Left ventricle myocardium inferior (tissue), 1 donor: ENCODE measurements at regions not wholly inside any gene's neighbourhood (a gene's known extent, or its start where the extent isn't known, plus 50 kb on each side); places are given as distances from the start of the nearest gene placed in this dataset.
"Not testable (repeated sequence)": the region's sequence is repeated elsewhere in the genome, so short reads cannot be mapped to it uniquely, and the experiment has no call there.

Source experiments
- DNase-seq: peaks from one replicate; pipeline ENCODE4 v3.0.0-alpha.2; 2020
- H3K27ac ChIP-seq: fragments of 200-600 bp; replicated peaks from 2 replicates; pipeline ENCODE4 v1.8.0; 2021
- H3K27me3 ChIP-seq: fragments of 200-600 bp; 2 replicates; pipeline ENCODE4 v1.8.0; 2021; ENCODE audit warnings: low read depth
- H3K36me3 ChIP-seq: fragments of 200-600 bp; 2 replicates; pipeline ENCODE4 v1.8.0; 2021
- H3K4me1 ChIP-seq: fragments of 200-600 bp; 2 replicates; pipeline ENCODE4 v1.8.0; 2021
- H3K4me3 ChIP-seq: fragments of 200-600 bp; 2 replicates; pipeline ENCODE4 v1.8.0; 2021; ENCODE audit warnings: mild to moderate bottlenecking, moderate library complexity
- H3K9me3 ChIP-seq: fragments of 200-600 bp; replicated peaks from 2 replicates; pipeline ENCODE4 v1.8.0; 2021
- CTCF ChIP-seq: fragments of 200-600 bp; IDR thresholded peaks from 2 replicates; pipeline ENCODE4 v1.8.0; 2021; ENCODE audit warnings: antibody characterized with exemption, mild to moderate bottlenecking, borderline replicate concordance
- intact Hi-C: fragments of 100-400 bp; cut with micrococcal nuclease; formaldehyde crosslinking; loops from one replicate; pipeline ENCODE4 v1.11.0; 2022
- donor health status: DM: no; HTN: yes; CAD: no; lungs with severe emphysema.

DNA sequence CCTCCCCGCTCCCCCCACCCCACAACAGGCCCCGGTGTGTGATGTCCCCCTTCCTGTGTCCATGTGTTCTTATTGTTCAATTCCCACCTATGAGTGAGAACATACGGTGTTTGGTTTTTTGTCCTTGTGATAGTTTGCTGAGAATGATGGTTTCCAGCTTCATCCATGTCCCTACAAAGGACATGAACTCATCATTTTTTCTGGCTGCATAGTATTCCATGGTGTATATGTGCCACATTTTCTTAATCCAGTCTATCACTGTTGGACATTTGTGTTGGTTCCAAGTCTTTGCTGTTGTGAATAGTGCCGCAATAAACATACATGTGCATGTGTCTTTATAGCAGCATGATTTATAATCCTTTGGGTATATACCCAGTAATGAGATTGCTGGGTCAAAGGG lies 104.3 kb downstream of the MTPN start:
- DNase-seq, H3K27ac ChIP-seq, H3K4me3 ChIP-seq, H3K36me3 ChIP-seq, H3K4me1 ChIP-seq, H3K27me3 ChIP-seq, intact Hi-C loops: not testable (repeated sequence)
- H3K9me3 ChIP-seq, result peaks cover 22% of the 10 kb centered on the region

GRCh38 chr7:135862586-135863340 lies 114.2 kb upstream of the FAM180A start:
- intact Hi-C loops, result no loop called here
- Histone ChIP-seq H3K27me3 (no peaks in the 10 kb centered on the region), H3K9me3 (peaks cover 10% of the 10 kb centered on the region), H3K4me1 (peaks cover 6% of the 10 kb centered on the region), H3K4me3 (no peak overlapping the region), H3K36me3 (no peaks in the 10 kb centered on the region), H3K27ac (no peak overlapping the region)
- no peak for DNase-seq
- no peak for TF ChIP-seq CTCF

DNA sequence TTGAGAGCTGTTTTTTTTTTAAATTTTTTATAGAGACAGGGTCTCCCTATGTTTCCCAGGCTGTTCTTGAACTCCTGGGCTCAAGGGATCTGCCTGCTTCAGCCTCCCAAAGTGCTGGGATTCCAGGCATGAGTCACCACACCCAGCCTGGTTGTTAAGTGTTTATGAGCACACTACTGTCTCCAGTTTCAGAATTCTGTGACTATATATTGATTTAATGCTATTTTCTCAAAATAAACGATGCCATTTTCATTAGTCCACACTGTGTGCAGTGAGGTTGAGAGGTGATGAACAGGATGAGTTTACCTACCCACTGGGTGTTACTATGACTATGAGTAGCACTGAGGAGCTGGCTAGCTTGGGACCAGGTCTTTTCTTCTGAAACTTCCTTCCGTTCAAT lies 110.9 kb upstream of the FAM180A start:
- peaks cover 6% of the 10 kb centered on the region for H3K4me1 ChIP-seq
- H3K27me3 ChIP-seq, result no peaks in the 10 kb centered on the region
- intact Hi-C loops, result no loop called here

DNA sequence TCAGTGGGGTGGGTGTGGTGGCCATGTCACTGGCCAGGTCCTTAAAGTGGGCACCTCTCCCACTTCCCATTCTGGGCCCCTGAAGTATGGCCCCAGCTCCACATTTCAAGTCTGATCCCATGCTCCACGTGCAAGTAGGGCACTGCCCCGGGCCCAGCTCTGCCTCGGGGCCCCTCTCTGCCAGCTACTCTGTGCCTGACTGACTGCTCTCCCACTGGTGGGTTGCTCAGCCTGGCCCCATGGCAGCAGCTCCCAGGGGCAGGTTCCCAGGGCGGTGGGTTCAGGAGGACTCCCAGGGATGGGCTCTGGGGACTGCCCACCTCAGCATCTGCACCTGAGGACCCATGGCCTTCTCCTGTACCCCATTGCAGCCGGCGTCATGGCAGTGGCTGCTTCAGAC lies 110.2 kb upstream of the FAM180A start:
- Histone ChIP-seq H3K27me3 (no peaks in the 10 kb centered on the region), H3K9me3 (peaks cover 10% of the 10 kb centered on the region), H3K27ac (no peak overlapping the region), H3K4me3 (no peak overlapping the region), H3K36me3 (no peaks in the 10 kb centered on the region), H3K4me1 (peaks cover 6% of the 10 kb centered on the region)
- DNase-seq, result no peak
- TF ChIP-seq CTCF, result no peak
- intact Hi-C loops, result no loop called here

More for the DNA sequence above, 110.9 kb upstream of the FAM180A start:
- Histone ChIP-seq H3K27ac (no peak overlapping the region), H3K36me3 (no peaks in the 10 kb centered on the region), H3K4me3 (no peak overlapping the region), H3K9me3 (peaks cover 10% of the 10 kb centered on the region)
- DNase-seq, result no peak
- TF ChIP-seq CTCF, result no peak

DNA sequence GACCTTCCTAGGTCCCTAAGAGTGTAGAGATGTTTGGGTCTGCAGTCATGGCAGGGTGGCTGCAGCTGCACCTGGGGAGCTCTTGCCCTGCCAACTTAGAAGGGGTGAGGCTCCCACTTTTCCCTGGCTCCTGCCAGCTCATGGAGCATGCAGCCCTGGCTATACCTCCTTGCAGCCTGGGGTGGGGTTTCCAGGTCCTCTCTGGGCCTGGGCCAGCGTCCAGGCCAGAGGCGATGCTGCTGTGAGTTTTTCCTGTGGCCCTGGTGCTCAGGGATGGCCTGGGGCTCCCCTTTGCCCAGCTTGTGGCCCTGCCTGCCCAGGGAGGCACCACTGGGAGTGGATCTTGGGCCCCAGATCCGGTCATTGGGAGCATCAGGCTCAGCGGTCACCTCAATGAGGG lies 109.8 kb upstream of the FAM180A start:
- peaks cover 6% of the 10 kb centered on the region for H3K4me1 ChIP-seq
- no peak overlapping the region for H3K4me3 ChIP-seq
- intact Hi-C loops, result no loop called here
- no peak overlapping the region for H3K27ac ChIP-seq
- no peaks in the 10 kb centered on the region for H3K36me3 ChIP-seq
- no peaks in the 10 kb centered on the region for H3K27me3 ChIP-seq
- DNase-seq, result no peak
- TF ChIP-seq CTCF, result no peak
- H3K9me3 ChIP-seq, result peaks cover 10% of the 10 kb centered on the region

DNA sequence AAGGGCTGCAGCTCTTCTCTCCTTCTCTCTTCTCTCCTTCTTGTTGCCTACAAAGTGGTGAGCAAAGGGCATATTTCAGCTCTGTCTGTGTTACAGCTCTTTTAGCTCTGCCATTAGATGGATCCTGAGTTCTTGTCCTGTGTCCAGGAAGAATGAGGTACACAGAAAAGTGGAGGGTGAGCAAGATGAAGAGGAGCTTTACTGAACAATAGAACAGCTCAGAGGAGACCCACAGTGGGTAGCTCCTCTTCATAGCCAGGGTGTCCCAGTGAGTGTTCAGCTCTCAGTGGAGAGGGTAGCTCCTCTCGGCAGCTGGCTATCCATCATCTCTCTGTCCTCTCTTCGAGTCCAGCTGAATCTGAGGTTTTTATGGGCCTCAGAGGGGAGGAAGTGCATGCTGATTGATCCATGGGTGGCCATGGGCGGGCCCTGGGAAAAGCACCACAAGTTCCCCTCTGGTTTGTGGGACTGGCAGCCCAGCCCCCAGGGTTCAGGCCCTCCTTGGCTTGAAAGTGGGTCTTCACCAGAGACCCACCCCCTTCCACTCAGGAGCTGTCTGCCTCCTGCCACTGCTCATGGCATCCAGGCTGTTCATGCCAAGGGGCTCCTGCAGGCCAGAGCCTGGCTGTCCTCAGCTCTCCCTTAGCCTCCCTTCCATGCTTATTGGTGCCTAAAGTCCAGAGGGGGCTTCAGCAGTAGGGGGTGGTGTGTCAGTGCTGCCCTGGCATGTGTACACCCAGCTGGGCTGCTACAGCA lies 109.1 kb upstream of the FAM180A start:
- peaks cover 10% of the 10 kb centered on the region for H3K9me3 ChIP-seq
- H3K27me3 ChIP-seq, result no peaks in the 10 kb centered on the region
- no peak overlapping the region for H3K27ac ChIP-seq
- no peak overlapping the region for H3K4me3 ChIP-seq
- H3K4me1 ChIP-seq, result peaks cover under 1% of the 10 kb centered on the region
- no peak for DNase-seq
- no peak for TF ChIP-seq CTCF
- intact Hi-C loops, result no loop called here
- H3K36me3 ChIP-seq, result no peaks in the 10 kb centered on the region
